T-cell (primary cell): ENCODE measurements at regions not wholly inside any gene's neighbourhood (a gene's known extent, or its start where the extent isn't known, plus 50 kb on each side); places are given as distances from the start of the nearest gene placed in this dataset.

ENCODE experiments used
- ATAC-seq, 4 experiments: fragments of 200-7000 bp in 3 of 4; fragments of 150-1000 bp in 1 of 4; cut with Tn5 transposase; replicated peaks in 1 of 4; 1 replicate in 3 of 4; 2 replicates in 1 of 4; pipeline ENCODE4 v1.10.0; 2021; ENCODE audit warnings: moderate library complexity in 3 of 4, mild to moderate bottlenecking in 2 of 4, moderate number of reproducible peaks in 1 of 4
- CTCF ChIA-PET, 2 donors: fragments of 300-600 bp; sonication (Branson Sonifier 250); formaldehyde crosslinking; loops; one replicate each; lab custom pipeline; 2022; ENCODE audit warnings: antibody characterized with exemption in 2 of 2; lab: Charles Lee
- POLR2A ChIA-PET, 2 donors: fragments of 300-600 bp; sonication (Branson Sonifier 250); formaldehyde crosslinking; loops; one replicate each; lab custom pipeline; 2022; ENCODE audit warnings: antibody characterized with exemption in 2 of 2; lab: Charles Lee
- DNase-seq, 35 experiments: peaks; one replicate each; pipeline versions ENCODE4 v3.0.0 to v3.0.0-alpha.2; 2013 to 2023
- H3K27ac ChIP-seq: one replicate; pipeline ENCODE4 v1.5.1; 2013; ENCODE audit warnings: low read length
- H3K27me3 ChIP-seq, 2 experiments: replicated peaks in 1 of 2; 1 replicate in 1 of 2; 2 replicates in 1 of 2; pipeline versions ENCODE4 v1.6.1 to v1.7.0; 2013; ENCODE audit warnings: low read length in 1 of 2, mixed read lengths in 1 of 2; ENCODE audit not compliant: control insufficient read depth in 2 of 2, insufficient read depth in 2 of 2; ENCODE audit errors: extremely low read depth in 1 of 2
- H3K36me3 ChIP-seq, 2 donors: 1 replicate in 1 of 2; 2 replicates in 1 of 2; pipeline versions ENCODE4 v1.6.1 to v1.7.0; 2013; ENCODE audit warnings: low read length in 1 of 2; ENCODE audit not compliant: control insufficient read depth in 2 of 2, insufficient read depth in 1 of 2; ENCODE audit errors: extremely low read depth in 1 of 2
- H3K4me1 ChIP-seq, 2 experiments: 1 replicate in 1 of 2; 2 replicates in 1 of 2; pipeline versions ENCODE4 v1.6.1 to v1.7.0; 2013; ENCODE audit warnings: low read length in 2 of 2, mixed read lengths in 1 of 2; ENCODE audit not compliant: insufficient read depth in 2 of 2, control insufficient read depth in 1 of 2; ENCODE audit errors: extremely low read depth in 1 of 2
- H3K4me3 ChIP-seq, 2 donors: 1 replicate in 1 of 2; 2 replicates in 1 of 2; pipeline versions ENCODE4 v1.5.1 to v1.7.0; 2013; ENCODE audit warnings: mild to moderate bottlenecking in 2 of 2, low read length in 1 of 2, moderate library complexity in 1 of 2; ENCODE audit not compliant: control insufficient read depth in 1 of 2; ENCODE audit errors: extremely low read depth in 1 of 2
- H3K9me3 ChIP-seq: 2 replicates; pipeline ENCODE4 v1.7.0; 2013
- H3K27ac Mint-ChIP-seq, 2 donors: one replicate each; pipeline ENCODE4 v1.8.0; 2020 to 2021; ENCODE audit warnings: mild to moderate bottlenecking in 2 of 2, mixed read lengths in 2 of 2
- H3K27me3 Mint-ChIP-seq, 2 donors: one replicate each; pipeline ENCODE4 v1.8.0; 2021 to 2022; ENCODE audit warnings: mixed read lengths in 2 of 2
- H3K36me3 Mint-ChIP-seq: one replicate; pipeline ENCODE4 v1.8.0; 2021; ENCODE audit warnings: mixed read lengths
- H3K4me1 Mint-ChIP-seq, 3 donors: one replicate each; pipeline ENCODE4 v1.8.0; 2020 to 2022; ENCODE audit warnings: mixed read lengths in 3 of 3, mild to moderate bottlenecking in 1 of 3
- H3K4me3 Mint-ChIP-seq, 3 donors: one replicate each; pipeline ENCODE4 v1.8.0; 2020 to 2022; ENCODE audit warnings: mild to moderate bottlenecking in 3 of 3, mixed read lengths in 3 of 3, moderate library complexity in 3 of 3
- H3K9me3 Mint-ChIP-seq, 3 donors: one replicate each; pipeline ENCODE4 v1.8.0; 2020 to 2022; ENCODE audit warnings: mixed read lengths in 3 of 3
- WGBS: methylation state at CpG from one replicate; pipeline ENCODE4 v1.1.5; 2013; ENCODE audit warnings: missing lambda C conversion rate; ENCODE audit not compliant: insufficient coverage; 5-methylcytosine and 5-hydroxymethylcytosine counted together

DNA sequence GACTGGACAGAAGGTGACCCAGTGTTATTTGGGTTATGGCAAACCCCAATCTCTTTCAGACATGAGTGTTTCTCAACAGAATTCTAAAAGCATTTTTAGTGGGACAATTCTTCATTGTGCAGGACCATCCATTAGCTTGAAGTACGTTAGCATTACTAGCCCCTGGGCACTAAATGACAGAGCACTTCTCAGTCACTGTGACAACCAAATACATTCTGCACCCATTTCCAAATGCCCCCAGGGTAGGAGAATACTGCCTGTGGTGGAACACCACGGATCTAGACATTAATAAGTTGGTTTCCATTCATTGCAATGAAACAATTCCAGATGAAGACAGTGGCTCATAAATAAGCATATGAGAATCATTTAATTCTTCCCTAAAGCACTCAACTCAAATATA, 102.4 kb upstream of the FRMD4A start:
- DNase-seq (no peak), ATAC-seq (no peak)
- no peak overlapping the region for H3K27ac Mint-ChIP-seq
- ChIA-PET POLR2A (no interaction called here), CTCF (no interaction called here)
- H3K27me3 Mint-ChIP-seq: peaks cover 6 to 10% of the 10 kb centered on the region in 2 donors
- Histone ChIP-seq H3K9me3 (no peaks in the 10 kb centered on the region), H3K36me3 (no peaks in the 10 kb centered on the region), H3K27me3 (no peaks in the 10 kb centered on the region), H3K4me3 (no peak overlapping the region), H3K4me1 (no peaks in the 10 kb centered on the region), H3K27ac (no peak overlapping the region)
- H3K36me3 Mint-ChIP-seq: no peaks in the 10 kb centered on the region
- H3K9me3 Mint-ChIP-seq: no peaks in the 10 kb centered on the region
- H3K4me3 Mint-ChIP-seq: no peak overlapping the region
- WGBS: 65% methylated on average over 2 of the region's 2 CpGs
- H3K4me1 Mint-ChIP-seq: no peaks in the 10 kb centered on the region

DNA sequence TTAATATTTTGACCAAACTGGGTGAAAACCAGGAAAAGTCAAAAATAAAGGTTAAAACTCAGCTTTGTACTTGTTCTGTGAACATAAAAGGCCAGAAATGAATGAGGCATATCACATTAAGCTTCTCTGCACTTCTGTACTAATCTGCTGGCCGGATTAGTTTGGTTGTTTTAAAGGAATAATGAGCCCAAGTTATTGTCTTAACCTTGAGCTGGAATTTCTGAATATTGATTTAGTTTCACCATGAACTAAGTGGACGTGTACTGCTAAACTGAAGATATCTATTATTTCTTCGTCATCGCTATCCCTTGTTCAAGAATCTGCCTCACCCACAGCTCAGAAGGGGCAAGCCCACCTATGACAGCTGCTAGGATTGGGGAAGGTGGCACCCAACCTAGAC, 101.1 kb upstream of the FRMD4A start:
- Histone ChIP-seq H3K4me1 (no peaks in the 10 kb centered on the region), H3K27ac (no peak overlapping the region), H3K9me3 (no peaks in the 10 kb centered on the region), H3K36me3 (no peaks in the 10 kb centered on the region), H3K27me3 (no peaks in the 10 kb centered on the region), H3K4me3 (no peak overlapping the region)
- Mint-ChIP-seq H3K36me3 (no peaks in the 10 kb centered on the region), H3K27me3 (peaks cover 7 to 20% of the 10 kb centered on the region in 2 donors), H3K4me3 (no peak overlapping the region), H3K9me3 (peaks cover 0 to 4% (median 0%) of the 10 kb centered on the region in 3 donors), H3K4me1 (no peaks in the 10 kb centered on the region), H3K27ac (no peak overlapping the region)
- ATAC-seq (no peak), DNase-seq (no peak)
- POLR2A ChIA-PET: interaction anchor here in 1 of 2 donors (0.5 kb wide), 1 partner anchor 519 kb away, joined by 4 read pairs; no protein-coding TSS in a partner anchor
- 92% methylated on average over 2 of the region's 4 CpGs for WGBS
- CTCF ChIA-PET: no interaction called here

DNA sequence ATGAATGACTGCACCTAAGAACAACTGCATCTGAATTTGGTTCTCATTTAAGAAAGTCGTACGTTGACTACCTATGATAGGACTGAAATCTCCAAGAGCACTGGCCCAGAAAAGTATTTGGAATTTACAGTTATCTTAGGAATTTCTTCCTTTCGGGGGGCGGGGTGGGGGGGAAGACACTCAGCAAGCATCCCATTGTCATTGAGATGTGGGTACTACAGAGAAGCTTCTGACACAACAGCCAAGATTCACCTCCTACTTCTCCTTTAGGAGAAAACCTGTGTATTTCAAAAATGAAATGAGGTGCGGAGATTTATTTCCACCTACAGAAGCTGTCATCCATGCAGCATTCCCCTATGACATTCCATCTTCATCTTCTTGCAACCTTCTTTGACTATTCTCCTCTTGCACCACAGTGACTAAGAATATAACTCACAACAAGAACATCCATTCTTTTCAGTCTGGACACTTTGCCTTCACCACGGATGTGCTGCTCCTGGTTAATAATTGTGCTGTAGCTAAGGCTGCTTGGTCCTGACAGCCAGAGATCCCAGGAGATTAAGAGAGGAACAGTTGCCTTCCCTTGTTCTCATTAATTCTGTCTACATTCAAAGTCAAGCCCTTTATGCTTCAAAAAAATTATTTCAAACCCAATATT, 98.4 kb upstream of the FRMD4A start:
- POLR2A ChIA-PET: no interaction called here
- Mint-ChIP-seq H3K4me1 (no peaks in the 10 kb centered on the region), H3K27ac (no peak overlapping the region), H3K27me3 (peaks cover 8 to 27% of the 10 kb centered on the region in 2 donors), H3K36me3 (no peaks in the 10 kb centered on the region), H3K9me3 (peaks cover 0 to 4% (median 0%) of the 10 kb centered on the region in 3 donors), H3K4me3 (no peak overlapping the region)
- Histone ChIP-seq H3K4me3 (no peak overlapping the region), H3K4me1 (no peaks in the 10 kb centered on the region), H3K36me3 (no peaks in the 10 kb centered on the region), H3K27me3 (no peaks in the 10 kb centered on the region), H3K27ac (no peak overlapping the region), H3K9me3 (no peaks in the 10 kb centered on the region)
- DNase-seq (no peak), ATAC-seq (no peak)
- CTCF ChIA-PET: no interaction called here
- WGBS: no CpG with 5 or more reads among the region's 6 CpGs

DNA sequence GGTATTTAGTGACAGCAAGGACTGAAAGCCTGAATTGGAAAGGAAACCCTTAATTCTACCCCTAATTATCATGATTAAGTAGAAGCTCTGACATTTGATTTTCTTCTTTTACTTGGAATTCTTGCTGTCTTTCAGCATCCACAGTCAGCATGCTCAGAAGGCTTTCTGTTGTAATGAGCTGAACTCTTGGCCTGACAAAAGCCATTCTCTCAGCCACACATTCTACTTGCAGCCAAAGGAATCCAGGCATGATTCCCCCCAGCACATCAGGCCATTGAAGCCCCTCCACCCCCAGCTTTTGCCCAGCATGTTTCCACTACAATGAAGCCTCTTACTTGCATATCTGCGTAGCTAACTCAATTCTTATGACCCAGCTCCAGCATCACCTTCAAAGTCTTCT, 94.3 kb upstream of the FRMD4A start:
- H3K9me3 ChIP-seq: no peaks in the 10 kb centered on the region
- no peak overlapping the region for H3K4me3 ChIP-seq
- Mint-ChIP-seq H3K4me3 (no peak overlapping the region), H3K4me1 (no peaks in the 10 kb centered on the region), H3K36me3 (no peaks in the 10 kb centered on the region), H3K9me3 (peaks cover 0 to 4% (median 0%) of the 10 kb centered on the region in 3 donors), H3K27ac (no peak overlapping the region), H3K27me3 (peaks cover 12 to 32% of the 10 kb centered on the region in 2 donors)
- no peaks in the 10 kb centered on the region for H3K36me3 ChIP-seq
- peaks cover 0 to 4% of the 10 kb centered on the region in 2 experiments for H3K27me3 ChIP-seq
- 100% methylated on average over 1 of the region's 1 CpG for WGBS
- H3K27ac ChIP-seq: no peak overlapping the region
- POLR2A ChIA-PET: no interaction called here
- ATAC-seq (no peak), DNase-seq (no peak)
- CTCF ChIA-PET: no interaction called here
- no peaks in the 10 kb centered on the region for H3K4me1 ChIP-seq

DNA sequence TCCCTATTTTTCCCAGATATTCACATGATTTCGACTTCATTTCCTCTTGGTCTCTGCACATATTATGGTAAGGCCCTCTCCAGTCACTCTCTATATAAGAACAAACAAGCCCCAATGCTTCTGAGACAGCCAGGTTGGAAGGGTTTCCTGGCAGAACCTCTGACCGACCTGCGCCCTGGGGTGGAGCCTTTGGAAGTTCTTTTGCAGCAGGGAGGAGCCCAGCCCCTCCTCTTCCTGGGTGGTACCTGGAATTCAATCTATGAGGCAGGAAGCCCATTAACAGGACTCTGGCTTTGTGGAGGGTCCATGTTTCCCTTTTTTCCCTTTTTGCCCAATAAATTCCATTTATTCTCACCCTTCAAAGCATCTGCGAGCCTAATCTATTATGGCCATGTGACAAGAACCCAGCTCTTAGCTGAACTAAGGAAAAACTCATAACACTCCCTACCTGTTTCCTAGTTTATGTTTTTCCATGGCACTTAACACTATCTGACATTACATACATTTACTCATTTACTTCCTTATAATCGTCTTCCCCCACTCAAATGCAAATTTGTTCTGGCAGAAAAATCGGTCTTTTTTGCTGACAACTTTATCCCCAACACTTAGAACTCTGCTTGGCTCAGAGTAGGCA, 92.5 kb upstream of the FRMD4A start:
- ATAC-seq (no peak), DNase-seq (no peak)
- Histone ChIP-seq H3K4me1 (no peaks in the 10 kb centered on the region), H3K4me3 (no peak overlapping the region), H3K9me3 (no peaks in the 10 kb centered on the region), H3K27me3 (peaks cover 0 to 4% of the 10 kb centered on the region in 2 experiments), H3K36me3 (no peaks in the 10 kb centered on the region), H3K27ac (no peak overlapping the region)
- WGBS: 51% methylated on average over 2 of the region's 6 CpGs
- Mint-ChIP-seq H3K27me3 (peaks cover 9 to 23% of the 10 kb centered on the region in 2 donors), H3K4me1 (no peaks in the 10 kb centered on the region), H3K27ac (no peak overlapping the region), H3K36me3 (no peaks in the 10 kb centered on the region), H3K9me3 (peaks cover 0 to 4% (median 0%) of the 10 kb centered on the region in 3 donors), H3K4me3 (no peak overlapping the region)
- ChIA-PET CTCF (no interaction called here), POLR2A (no interaction called here)

DNA sequence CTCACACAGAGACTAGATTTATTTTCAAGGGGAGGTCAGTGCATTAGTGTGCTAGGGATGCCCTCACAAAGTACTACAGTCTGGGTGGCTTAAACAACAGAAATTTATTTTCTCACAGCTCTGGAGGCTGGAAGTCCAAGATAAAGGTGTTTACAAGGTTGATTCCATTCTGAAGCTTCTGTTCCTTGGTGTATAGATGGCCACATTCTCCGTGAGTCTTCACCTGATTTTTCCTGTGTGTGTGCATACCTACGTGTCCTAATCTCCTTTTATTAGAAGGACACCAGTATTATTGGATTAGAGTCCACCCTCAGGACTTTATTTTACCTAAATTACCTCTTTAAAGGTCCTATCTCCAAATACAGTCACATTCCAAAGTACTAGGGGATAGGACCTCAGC, 91.7 kb upstream of the FRMD4A start:
- POLR2A ChIA-PET: no interaction called here
- no peak for ATAC-seq
- CTCF ChIA-PET: no interaction called here

More for the DNA sequence above, 91.7 kb upstream of the FRMD4A start:
- H3K27ac ChIP-seq: no peak overlapping the region
- Mint-ChIP-seq H3K27me3 (peaks cover 8 to 26% of the 10 kb centered on the region in 2 donors), H3K36me3 (no peaks in the 10 kb centered on the region), H3K27ac (no peak overlapping the region), H3K4me3 (no peak overlapping the region), H3K4me1 (no peaks in the 10 kb centered on the region), H3K9me3 (no peaks in the 10 kb centered on the region)
- H3K27me3 ChIP-seq: peaks cover 0 to 4% of the 10 kb centered on the region in 2 experiments
- H3K36me3 ChIP-seq: no peaks in the 10 kb centered on the region
- no peaks in the 10 kb centered on the region for H3K4me1 ChIP-seq
- no CpG with 5 or more reads among the region's 2 CpGs for WGBS
- H3K4me3 ChIP-seq: no peak overlapping the region
- no peak for DNase-seq
- no peaks in the 10 kb centered on the region for H3K9me3 ChIP-seq
